GM06990 (cell line): ENCODE measurements at regions not wholly inside any gene's neighbourhood (a gene's known extent, or its start where the extent isn't known, plus 50 kb on each side); places are given as distances from the start of the nearest gene placed in this dataset.

Experiments
- DNase-seq: peaks from one replicate; pipeline ENCODE4 v3.0.0-alpha.2; 2011; ENCODE audit not compliant: insufficient read length; ENCODE audit errors: extremely low read depth
- H3K27me3 ChIP-seq: replicated peaks from 2 replicates; pipeline ENCODE4 v1.6.0; 2011; ENCODE audit warnings: low read length; ENCODE audit not compliant: control insufficient read depth, insufficient read depth
- H3K36me3 ChIP-seq: 2 replicates; pipeline ENCODE4 v1.5.1; 2011; ENCODE audit warnings: low read length; ENCODE audit not compliant: control insufficient read depth, insufficient read depth
- H3K4me3 ChIP-seq: replicated peaks from 2 replicates; pipeline ENCODE4 v1.5.1; 2011; ENCODE audit warnings: low read depth, mild to moderate bottlenecking, control low read depth, low read length
- TF ChIP-seq, protein P1 (sequence below): IDR thresholded peaks from 2 replicates; pipeline ENCODE4 v1.5.1; 2011; ENCODE audit warnings: low read length, control low read depth, mild to moderate bottlenecking, inconsistent platforms; ENCODE audit not compliant: insufficient read depth, poor library complexity, severe bottlenecking

DNA sequence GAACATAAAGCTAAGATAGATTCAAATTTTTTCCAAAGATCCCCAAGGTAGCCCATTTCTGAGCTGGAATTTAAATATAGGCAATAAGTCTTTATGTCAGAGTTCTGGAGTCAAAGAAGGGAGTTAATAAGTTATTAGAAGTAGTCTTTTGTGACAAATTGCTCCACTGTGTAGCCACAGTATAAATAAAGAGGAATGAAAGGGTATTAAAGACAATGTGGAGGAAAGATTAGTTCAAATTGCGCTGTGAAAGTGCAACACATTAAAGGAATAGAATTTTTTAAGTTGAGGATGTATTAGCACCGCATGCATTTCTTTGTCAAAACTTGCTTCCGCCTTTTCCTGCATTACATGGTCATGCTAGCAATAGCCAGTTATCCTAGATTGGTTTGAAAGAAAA lies 666.6 kb upstream of the CCDC54 start:
- TF ChIP-seq, protein P1, sequence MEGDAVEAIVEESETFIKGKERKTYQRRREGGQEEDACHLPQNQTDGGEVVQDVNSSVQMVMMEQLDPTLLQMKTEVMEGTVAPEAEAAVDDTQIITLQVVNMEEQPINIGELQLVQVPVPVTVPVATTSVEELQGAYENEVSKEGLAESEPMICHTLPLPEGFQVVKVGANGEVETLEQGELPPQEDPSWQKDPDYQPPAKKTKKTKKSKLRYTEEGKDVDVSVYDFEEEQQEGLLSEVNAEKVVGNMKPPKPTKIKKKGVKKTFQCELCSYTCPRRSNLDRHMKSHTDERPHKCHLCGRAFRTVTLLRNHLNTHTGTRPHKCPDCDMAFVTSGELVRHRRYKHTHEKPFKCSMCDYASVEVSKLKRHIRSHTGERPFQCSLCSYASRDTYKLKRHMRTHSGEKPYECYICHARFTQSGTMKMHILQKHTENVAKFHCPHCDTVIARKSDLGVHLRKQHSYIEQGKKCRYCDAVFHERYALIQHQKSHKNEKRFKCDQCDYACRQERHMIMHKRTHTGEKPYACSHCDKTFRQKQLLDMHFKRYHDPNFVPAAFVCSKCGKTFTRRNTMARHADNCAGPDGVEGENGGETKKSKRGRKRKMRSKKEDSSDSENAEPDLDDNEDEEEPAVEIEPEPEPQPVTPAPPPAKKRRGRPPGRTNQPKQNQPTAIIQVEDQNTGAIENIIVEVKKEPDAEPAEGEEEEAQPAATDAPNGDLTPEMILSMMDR: no peak
- no peak for DNase-seq
- Histone ChIP-seq H3K36me3 (no peaks in the 10 kb centered on the region), H3K27me3 (no peaks in the 10 kb centered on the region; the same call in 1 of the 2 replicates), H3K4me3 (no peak overlapping the region)

GRCh38 chr3:106711650-106712049 lies 665.6 kb upstream of the CCDC54 start:
- TF ChIP-seq, protein P1: no peak
- Histone ChIP-seq H3K36me3 (no peaks in the 10 kb centered on the region), H3K4me3 (no peak overlapping the region), H3K27me3 (no peaks in the 10 kb centered on the region; the same call in 1 of the 2 replicates)
- no peak for DNase-seq

GRCh38 chr3:106714400-106714799 lies 662.8 kb upstream of the CCDC54 start:
- DNase-seq: no peak
- Histone ChIP-seq H3K36me3 (no peaks in the 10 kb centered on the region), H3K27me3 (no peaks in the 10 kb centered on the region; the same call in 1 of the 2 replicates), H3K4me3 (no peak overlapping the region)
- TF ChIP-seq, protein P1: no peak

GRCh38 chr3:106715286-106715685 lies 662.0 kb upstream of the CCDC54 start:
- no peaks in the 10 kb centered on the region; the same call in 1 of the 2 replicates for H3K27me3 ChIP-seq
- H3K36me3 ChIP-seq: no peaks in the 10 kb centered on the region
- H3K4me3 ChIP-seq: no peak overlapping the region
- no peak for DNase-seq
- TF ChIP-seq, protein P1: no peak

- no peaks in the 10 kb centered on the region; the same call in 1 of the 2 replicates for H3K27me3 ChIP-seq
- no peak overlapping the region for H3K4me3 ChIP-seq
- no peaks in the 10 kb centered on the region for H3K36me3 ChIP-seq
- DNase-seq: no peak
- TF ChIP-seq, protein P1: no peak
These were observed 660.0 kb upstream of the CCDC54 start for GRCh38 chr3:106717178-106717780.

DNA sequence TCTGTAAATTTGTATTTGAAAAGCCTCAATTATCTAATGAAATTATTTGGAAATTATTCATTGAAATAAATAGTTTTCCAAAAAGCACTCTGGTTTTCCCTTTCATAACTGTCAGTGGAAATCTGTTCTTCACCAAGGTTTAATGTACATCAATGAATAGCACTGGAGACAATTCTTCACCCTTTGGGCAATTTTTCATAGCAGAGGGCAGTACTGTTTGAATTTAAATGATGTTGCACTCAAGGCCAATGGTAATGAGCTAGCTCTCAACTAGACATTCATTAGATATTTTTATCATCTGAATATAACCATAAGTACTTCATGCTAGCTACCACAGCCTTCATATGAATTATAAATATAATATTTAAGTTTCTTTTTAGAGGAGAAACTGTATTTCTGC lies 658.2 kb upstream of the CCDC54 start:
- no peak for DNase-seq
- TF ChIP-seq, protein P1: no peak
- no peaks in the 10 kb centered on the region; the same call in 1 of the 2 replicates for H3K27me3 ChIP-seq
- no peak overlapping the region for H3K4me3 ChIP-seq
- H3K36me3 ChIP-seq: no peaks in the 10 kb centered on the region
